Activated B cell treated with CpG ODN at 0.5 μM for 24 hours (primary cell): ENCODE measurements at regions not wholly inside any gene's neighbourhood (a gene's known extent, or its start where the extent isn't known, plus 50 kb on each side); places are given as distances from the start of the nearest gene placed in this dataset.

Source experiments
- ATAC-seq: fragments of 200-7000 bp; cut with Tn5 transposase; one replicate; pipeline ENCODE4 v1.10.0; 2021; ENCODE audit warnings: low read depth, mild to moderate bottlenecking, moderate library complexity
- CTCF ChIA-PET: fragments of 350-600 bp; sonication (Branson Sonifier 250); formaldehyde crosslinking; loops from one replicate; lab custom pipeline; 2021; ENCODE audit warnings: antibody characterized with exemption; lab: Charles Lee
- POLR2A ChIA-PET: fragments of 350-600 bp; sonication (Branson Sonifier 250); formaldehyde crosslinking; loops from one replicate; lab custom pipeline; 2021; ENCODE audit warnings: antibody characterized with exemption; lab: Charles Lee
- DNase-seq: peaks from one replicate; pipeline ENCODE4 v3.0.0; 2022
- H3K27ac Mint-ChIP-seq: one replicate; pipeline ENCODE4 v1.8.0; 2020; ENCODE audit warnings: mixed read lengths
- H3K27me3 Mint-ChIP-seq: one replicate; pipeline ENCODE4 v1.8.0; 2021; ENCODE audit warnings: mixed read lengths
- H3K36me3 Mint-ChIP-seq: one replicate; pipeline ENCODE4 v1.8.0; 2021; ENCODE audit warnings: low read depth, mixed read lengths
- H3K4me1 Mint-ChIP-seq: one replicate; pipeline ENCODE4 v1.8.0; 2021; ENCODE audit warnings: mixed read lengths
- H3K4me3 Mint-ChIP-seq: one replicate; pipeline ENCODE4 v1.8.0; 2020; ENCODE audit warnings: mild to moderate bottlenecking, mixed read lengths
- H3K9me3 Mint-ChIP-seq: one replicate; pipeline ENCODE4 v1.8.0; 2020; ENCODE audit warnings: mixed read lengths
- CTCF ChIP-seq: fragments of 200-600 bp; IDR thresholded peaks from one replicate; pipeline ENCODE4 v1.8.0; 2022; ENCODE audit warnings: antibody characterized with exemption, mild to moderate bottlenecking
- intact Hi-C: fragments of 100-400 bp; cut with micrococcal nuclease; formaldehyde crosslinking; loops from one replicate; pipeline ENCODE4 v1.15.1; 2024

- no peak for TF ChIP-seq CTCF
- ChIA-PET CTCF (no interaction called here), POLR2A (no interaction called here)
- Mint-ChIP-seq H3K36me3 (no peaks in the 10 kb centered on the region), H3K27ac (no peak overlapping the region), H3K4me3 (no peak overlapping the region), H3K4me1 (no peaks in the 10 kb centered on the region), H3K9me3 (peaks cover 2% of the 10 kb centered on the region), H3K27me3 (no peaks in the 10 kb centered on the region)
- no peak for ATAC-seq
- no peak for DNase-seq
- intact Hi-C loops: no loop called here
Measured at GRCh38 chr9:82780017-82780416, 282.9 kb downstream of the RASEF start.

- ATAC-seq: no peak
- H3K27ac Mint-ChIP-seq: no peak overlapping the region
- no peaks in the 10 kb centered on the region for H3K27me3 Mint-ChIP-seq
- DNase-seq: no peak
- intact Hi-C loops: no loop called here
- ChIA-PET CTCF (no interaction called here), POLR2A (no interaction called here)
- H3K36me3 Mint-ChIP-seq: no peaks in the 10 kb centered on the region
- H3K4me3 Mint-ChIP-seq: no peak overlapping the region
- H3K9me3 Mint-ChIP-seq: peaks cover 2% of the 10 kb centered on the region
- H3K4me1 Mint-ChIP-seq: no peaks in the 10 kb centered on the region
- TF ChIP-seq CTCF: no peak
Measured at GRCh38 chr9:82781921-82782392, 281.0 kb downstream of the RASEF start.

GRCh38 chr9:82783045-82783444 is 279.9 kb downstream of the RASEF start:
- Mint-ChIP-seq H3K9me3 (peaks cover 2% of the 10 kb centered on the region), H3K27ac (no peak overlapping the region), H3K4me1 (no peaks in the 10 kb centered on the region), H3K36me3 (no peaks in the 10 kb centered on the region), H3K27me3 (no peaks in the 10 kb centered on the region), H3K4me3 (no peak overlapping the region)
- intact Hi-C loops: no loop called here
- DNase-seq (no peak), ATAC-seq (no peak)
- no peak for TF ChIP-seq CTCF
- POLR2A ChIA-PET: no interaction called here
- CTCF ChIA-PET: no interaction called here

- Mint-ChIP-seq H3K36me3 (no peaks in the 10 kb centered on the region), H3K27ac (no peak overlapping the region), H3K27me3 (no peaks in the 10 kb centered on the region), H3K4me1 (no peaks in the 10 kb centered on the region), H3K4me3 (no peak overlapping the region), H3K9me3 (no peaks in the 10 kb centered on the region)
- ATAC-seq (no peak), DNase-seq (no peak)
- intact Hi-C loops: no loop called here
- ChIA-PET CTCF (no interaction called here), POLR2A (no interaction called here)
- TF ChIP-seq CTCF: no peak
Measured at GRCh38 chr9:82784589-82784988, 278.4 kb downstream of the RASEF start.

- intact Hi-C loops: no loop called here
- no peak for DNase-seq
- POLR2A ChIA-PET: no interaction called here
- CTCF ChIA-PET: no interaction called here
- no peaks in the 10 kb centered on the region for H3K27me3 Mint-ChIP-seq
- no peaks in the 10 kb centered on the region for H3K9me3 Mint-ChIP-seq
- no peak for TF ChIP-seq CTCF
- H3K27ac Mint-ChIP-seq: no peak overlapping the region
- H3K4me3 Mint-ChIP-seq: no peak overlapping the region
- H3K36me3 Mint-ChIP-seq: no peaks in the 10 kb centered on the region
- peaks cover 2% of the 10 kb centered on the region for H3K4me1 Mint-ChIP-seq
- no peak for ATAC-seq
Measured at GRCh38 chr9:82789155-82789824, 273.7 kb downstream of the RASEF start.
